Activated naive CD8-positive, alpha-beta T cell treated with anti-CD3 and anti-CD28 coated beads, Interleukin-2, amount 50 U/mL, for 24 hours (primary cell): ENCODE measurements at regions not wholly inside any gene's neighbourhood (a gene's known extent, or its start where the extent isn't known, plus 50 kb on each side); places are given as distances from the start of the nearest gene placed in this dataset.
"Not testable (repeated sequence)": the region's sequence is repeated elsewhere in the genome, so short reads cannot be mapped to it uniquely, and the experiment has no call there.

ENCODE experiments used
- ATAC-seq: fragments of 150-1000 bp; cut with Tn5 transposase; one replicate; pipeline ENCODE4 v1.10.0; 2021
- DNase-seq: peaks from one replicate; pipeline ENCODE4 v3.0.0; 2021
- H3K27ac Mint-ChIP-seq: one replicate; pipeline ENCODE4 v1.8.0; 2021; ENCODE audit warnings: mild to moderate bottlenecking, mixed read lengths
- H3K27me3 Mint-ChIP-seq: one replicate; pipeline ENCODE4 v1.8.0; 2021; ENCODE audit warnings: mixed read lengths
- H3K36me3 Mint-ChIP-seq: one replicate; pipeline ENCODE4 v1.8.0; 2021; ENCODE audit warnings: low read depth, mixed read lengths
- H3K4me1 Mint-ChIP-seq: one replicate; pipeline ENCODE4 v1.8.0; 2021; ENCODE audit warnings: mixed read lengths
- H3K4me3 Mint-ChIP-seq: one replicate; pipeline ENCODE4 v1.8.0; 2021; ENCODE audit warnings: mild to moderate bottlenecking, moderate library complexity, mixed read lengths
- H3K9me3 Mint-ChIP-seq: one replicate; pipeline ENCODE4 v1.8.0; 2021; ENCODE audit warnings: mixed read lengths

GRCh38 chr6:14297118-14297517, 179.5 kb downstream of the CD83 start:
- not testable (repeated sequence) for H3K4me1 Mint-ChIP-seq, H3K27me3 Mint-ChIP-seq, H3K4me3 Mint-ChIP-seq, DNase-seq, H3K9me3 Mint-ChIP-seq, H3K27ac Mint-ChIP-seq, H3K36me3 Mint-ChIP-seq, ATAC-seq

DNA sequence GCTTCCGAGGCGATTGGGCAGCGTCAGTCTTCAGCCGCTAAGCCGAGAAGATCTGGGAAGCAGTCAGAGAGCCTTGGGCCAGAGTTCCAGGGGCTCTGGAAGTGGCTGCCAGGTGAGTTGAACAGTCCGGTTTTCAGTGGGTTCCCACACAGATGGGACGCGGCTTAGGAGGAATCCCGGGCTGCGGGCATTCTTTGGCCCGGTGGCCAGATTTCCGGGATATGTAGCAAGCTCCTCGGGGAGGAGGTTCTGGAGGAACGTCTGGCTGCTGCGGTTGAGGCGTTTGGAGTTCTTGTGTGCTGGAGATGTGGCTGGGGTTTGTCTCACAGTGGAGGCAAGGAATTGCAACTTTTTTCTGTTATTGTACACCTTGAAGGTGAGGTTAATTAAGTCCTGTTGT, 182.6 kb downstream of the CD83 start:
- not testable (repeated sequence) for ATAC-seq, H3K36me3 Mint-ChIP-seq, H3K4me1 Mint-ChIP-seq, H3K4me3 Mint-ChIP-seq, H3K9me3 Mint-ChIP-seq, H3K27me3 Mint-ChIP-seq, DNase-seq, H3K27ac Mint-ChIP-seq

GRCh38 chr6:14300721-14301120, 183.1 kb downstream of the CD83 start:
- not testable (repeated sequence) for H3K27me3 Mint-ChIP-seq

DNA sequence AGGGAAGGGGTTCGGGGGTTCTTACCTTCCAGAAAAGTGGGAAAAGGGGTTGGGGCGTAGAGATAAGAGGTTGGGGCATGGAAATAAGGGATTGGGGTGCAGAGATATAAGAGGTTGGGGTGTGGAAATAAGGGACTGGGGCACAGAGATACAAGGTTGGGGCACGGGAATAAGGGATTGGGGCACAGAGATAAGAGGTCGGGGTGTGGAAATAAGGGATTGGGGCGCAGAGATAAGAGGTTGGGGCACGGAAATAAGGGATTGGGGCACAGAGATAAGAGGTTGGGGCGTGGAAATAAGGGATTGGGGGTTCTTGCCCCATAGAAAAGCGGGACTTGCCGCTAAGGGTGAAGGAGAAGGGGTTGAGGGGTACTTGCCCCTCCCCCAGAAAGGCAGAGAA, 183.9 kb downstream of the CD83 start:
- not testable (repeated sequence) for H3K27ac Mint-ChIP-seq, H3K4me3 Mint-ChIP-seq, DNase-seq, H3K9me3 Mint-ChIP-seq, H3K27me3 Mint-ChIP-seq, ATAC-seq, H3K36me3 Mint-ChIP-seq, H3K4me1 Mint-ChIP-seq

More at GRCh38 chr6:14300721-14301120, 183.1 kb downstream of the CD83 start:
- not testable (repeated sequence) for DNase-seq, H3K27ac Mint-ChIP-seq, H3K4me1 Mint-ChIP-seq, H3K4me3 Mint-ChIP-seq, ATAC-seq, H3K36me3 Mint-ChIP-seq, H3K9me3 Mint-ChIP-seq

DNA sequence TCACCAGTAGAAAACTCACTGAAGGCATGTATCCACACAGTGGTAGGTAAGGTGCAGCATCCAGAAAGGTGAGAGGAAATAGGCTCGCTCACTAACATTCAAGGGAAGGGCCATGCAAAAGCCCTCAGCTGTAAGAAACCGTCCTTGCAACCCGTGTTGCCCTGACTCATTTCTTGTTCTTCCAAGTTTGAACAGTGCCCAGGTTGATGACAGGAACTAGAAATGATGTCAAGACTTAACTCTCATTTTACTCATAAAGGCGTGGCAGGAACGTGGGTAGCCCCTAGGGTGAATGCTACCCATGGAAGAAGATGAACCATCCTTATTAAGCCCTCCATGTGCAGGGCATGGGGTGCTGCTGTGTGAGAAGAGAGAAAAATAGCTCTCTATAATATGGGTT, 187.6 kb downstream of the CD83 start:
- H3K9me3 Mint-ChIP-seq = no peaks in the 10 kb centered on the region
- no peak for DNase-seq
- no peaks in the 10 kb centered on the region for H3K4me1 Mint-ChIP-seq
- H3K27me3 Mint-ChIP-seq = no peaks in the 10 kb centered on the region
- H3K4me3 Mint-ChIP-seq = no peak overlapping the region
- no peak for ATAC-seq
- H3K36me3 Mint-ChIP-seq = no peaks in the 10 kb centered on the region
- no peak overlapping the region for H3K27ac Mint-ChIP-seq

DNA sequence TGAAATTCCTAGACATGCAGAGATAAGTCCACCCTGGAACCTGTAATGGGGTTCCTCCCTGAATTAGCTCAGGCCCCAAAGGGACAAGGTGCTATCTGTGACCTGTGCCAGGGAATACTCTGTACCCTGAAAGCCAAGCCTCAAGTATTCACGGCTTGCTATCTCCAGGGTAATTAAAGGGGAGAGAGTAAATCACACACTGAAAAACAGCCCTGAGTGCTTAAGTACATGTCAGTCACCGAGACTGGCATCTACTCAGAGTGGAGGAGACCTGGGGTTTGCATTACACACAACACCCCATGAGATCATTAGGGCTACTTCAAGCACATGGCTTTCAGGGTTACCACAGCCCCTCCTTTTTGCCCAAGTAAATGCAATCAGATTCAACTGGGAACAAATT, 188.1 kb downstream of the CD83 start:
- no peak for ATAC-seq
- H3K4me1 Mint-ChIP-seq = no peaks in the 10 kb centered on the region
- no peaks in the 10 kb centered on the region for H3K27me3 Mint-ChIP-seq
- H3K36me3 Mint-ChIP-seq = no peaks in the 10 kb centered on the region
- no peak for DNase-seq
- H3K4me3 Mint-ChIP-seq = no peak overlapping the region
- no peaks in the 10 kb centered on the region for H3K9me3 Mint-ChIP-seq
- H3K27ac Mint-ChIP-seq = no peak overlapping the region

DNA sequence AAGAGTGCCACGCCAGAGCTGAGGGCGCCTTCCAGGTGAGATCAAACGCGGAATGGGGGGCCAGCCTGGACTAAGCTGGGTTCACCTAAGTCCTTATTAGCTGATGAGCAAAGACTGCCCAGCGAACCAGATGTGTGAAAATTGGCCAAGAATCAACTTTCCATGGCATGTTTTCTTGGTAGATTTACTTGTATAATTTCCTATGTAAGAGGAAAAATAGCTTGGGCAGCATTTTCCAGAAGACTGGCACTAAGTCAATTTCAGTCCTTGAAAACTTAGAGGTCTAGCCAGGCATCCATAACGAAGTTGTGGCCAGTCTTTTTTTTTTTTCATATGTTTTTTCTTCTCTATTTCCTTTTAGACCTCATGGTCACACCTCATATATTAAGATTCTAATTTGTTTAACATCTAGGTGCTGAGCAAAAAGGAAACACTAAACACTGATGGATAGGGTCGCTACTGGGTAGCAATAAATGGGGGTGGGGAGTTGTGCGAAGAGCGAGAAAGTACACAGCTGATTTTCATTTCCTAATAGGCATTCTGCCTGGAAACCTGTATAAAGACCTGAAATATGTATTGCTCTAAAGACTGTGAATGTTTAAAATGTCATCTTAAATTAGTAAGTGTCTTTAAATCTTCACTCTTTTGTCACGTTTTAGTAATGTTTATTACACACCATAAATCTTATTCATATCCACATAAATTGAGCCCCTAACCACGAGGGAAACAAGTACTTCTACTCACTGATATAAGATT, 188.8 kb downstream of the CD83 start:
- no peak for DNase-seq
- no peaks in the 10 kb centered on the region for H3K27me3 Mint-ChIP-seq
- ATAC-seq = no peak
- no peak overlapping the region for H3K4me3 Mint-ChIP-seq
- no peaks in the 10 kb centered on the region for H3K4me1 Mint-ChIP-seq
- no peaks in the 10 kb centered on the region for H3K36me3 Mint-ChIP-seq
- no peaks in the 10 kb centered on the region for H3K9me3 Mint-ChIP-seq
- no peak overlapping the region for H3K27ac Mint-ChIP-seq

- Mint-ChIP-seq H3K4me1 (peaks cover 2% of the 10 kb centered on the region), H3K27me3 (no peaks in the 10 kb centered on the region), H3K27ac (no peak overlapping the region), H3K4me3 (no peak overlapping the region), H3K36me3 (no peaks in the 10 kb centered on the region), H3K9me3 (no peaks in the 10 kb centered on the region)
- ATAC-seq = no peak
- no peak for DNase-seq
Observed at GRCh38 chr6:14309516-14309915, 191.9 kb downstream of the CD83 start.

DNA sequence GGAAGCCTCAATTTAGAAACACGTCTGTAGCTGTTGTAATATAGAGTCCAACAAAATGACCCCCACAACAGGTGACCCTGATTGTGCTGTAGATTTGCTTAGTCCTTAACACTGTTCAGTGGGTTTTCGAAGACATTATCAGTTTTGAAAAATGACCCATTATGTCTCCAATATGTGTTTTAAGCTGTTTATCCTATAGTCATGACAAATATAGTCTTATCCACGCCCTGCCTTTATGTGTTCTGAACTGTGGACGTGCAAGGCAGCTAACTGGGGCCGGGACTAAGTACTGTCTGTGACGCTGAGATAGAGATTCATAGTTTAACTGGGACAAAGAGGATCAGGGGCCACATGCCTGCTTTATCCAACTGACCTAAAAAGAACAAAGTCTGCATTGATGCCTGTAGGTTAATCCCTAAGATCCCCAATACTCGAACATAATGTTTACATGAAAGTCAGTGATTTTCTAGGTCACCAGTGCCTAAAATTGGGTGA, 192.4 kb downstream of the CD83 start:
- Mint-ChIP-seq H3K9me3 (no peaks in the 10 kb centered on the region), H3K27me3 (no peaks in the 10 kb centered on the region), H3K36me3 (no peaks in the 10 kb centered on the region), H3K27ac (no peak overlapping the region), H3K4me3 (no peak overlapping the region), H3K4me1 (peaks cover 6% of the 10 kb centered on the region)
- no peak for DNase-seq
- no peak for ATAC-seq

GRCh38 chr6:14310960-14311359, 193.4 kb downstream of the CD83 start:
- no peaks in the 10 kb centered on the region for H3K36me3 Mint-ChIP-seq
- ATAC-seq = no peak
- H3K27me3 Mint-ChIP-seq = no peaks in the 10 kb centered on the region
- H3K4me1 Mint-ChIP-seq = peaks cover 8% of the 10 kb centered on the region
- H3K4me3 Mint-ChIP-seq = no peak overlapping the region
- no peak overlapping the region for H3K27ac Mint-ChIP-seq
- no peak for DNase-seq
- H3K9me3 Mint-ChIP-seq = no peaks in the 10 kb centered on the region

GRCh38 chr6:14312587-14312986, 195.0 kb downstream of the CD83 start:
- ATAC-seq (no peak), DNase-seq (no peak)
- Mint-ChIP-seq H3K4me1 (peaks cover 15% of the 10 kb centered on the region), H3K27ac (no peak overlapping the region), H3K9me3 (no peaks in the 10 kb centered on the region), H3K36me3 (no peaks in the 10 kb centered on the region), H3K27me3 (no peaks in the 10 kb centered on the region), H3K4me3 (no peak overlapping the region)

- Mint-ChIP-seq H3K36me3 (no peaks in the 10 kb centered on the region), H3K27ac (no peak overlapping the region), H3K27me3 (no peaks in the 10 kb centered on the region), H3K9me3 (no peaks in the 10 kb centered on the region), H3K4me3 (no peak overlapping the region), H3K4me1 (peaks cover 16% of the 10 kb centered on the region)
- ATAC-seq (peak; percentile 54), DNase-seq (no peak)
Observed at GRCh38 chr6:14313248-14313647, 195.7 kb downstream of the CD83 start.

DNA sequence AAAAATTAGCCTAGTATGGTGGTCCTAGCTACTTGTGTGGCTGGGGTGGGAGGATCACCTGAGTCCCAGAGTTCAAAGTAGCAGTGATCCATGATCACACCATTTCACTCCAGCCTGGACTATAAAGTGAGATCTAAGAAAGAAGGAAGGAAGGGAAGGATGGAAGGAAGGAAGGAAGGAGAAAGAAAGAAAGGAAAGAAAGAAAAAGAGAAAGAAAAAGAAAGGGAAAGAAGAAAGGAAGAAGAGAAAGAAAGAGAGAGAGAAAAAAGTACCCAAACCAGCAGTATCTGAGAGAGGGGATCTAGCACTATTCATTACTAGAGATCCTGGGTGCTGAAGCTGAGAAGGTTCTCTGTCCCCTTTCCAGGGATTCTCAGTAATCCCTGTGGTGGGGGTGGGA, 197.8 kb downstream of the CD83 start:
- Mint-ChIP-seq H3K9me3 (no peaks in the 10 kb centered on the region), H3K36me3 (no peaks in the 10 kb centered on the region), H3K27me3 (no peaks in the 10 kb centered on the region), H3K4me3 (no peak overlapping the region), H3K27ac (no peak overlapping the region), H3K4me1 (peaks cover 16% of the 10 kb centered on the region)
- ATAC-seq = no peak
- DNase-seq = no peak

DNA sequence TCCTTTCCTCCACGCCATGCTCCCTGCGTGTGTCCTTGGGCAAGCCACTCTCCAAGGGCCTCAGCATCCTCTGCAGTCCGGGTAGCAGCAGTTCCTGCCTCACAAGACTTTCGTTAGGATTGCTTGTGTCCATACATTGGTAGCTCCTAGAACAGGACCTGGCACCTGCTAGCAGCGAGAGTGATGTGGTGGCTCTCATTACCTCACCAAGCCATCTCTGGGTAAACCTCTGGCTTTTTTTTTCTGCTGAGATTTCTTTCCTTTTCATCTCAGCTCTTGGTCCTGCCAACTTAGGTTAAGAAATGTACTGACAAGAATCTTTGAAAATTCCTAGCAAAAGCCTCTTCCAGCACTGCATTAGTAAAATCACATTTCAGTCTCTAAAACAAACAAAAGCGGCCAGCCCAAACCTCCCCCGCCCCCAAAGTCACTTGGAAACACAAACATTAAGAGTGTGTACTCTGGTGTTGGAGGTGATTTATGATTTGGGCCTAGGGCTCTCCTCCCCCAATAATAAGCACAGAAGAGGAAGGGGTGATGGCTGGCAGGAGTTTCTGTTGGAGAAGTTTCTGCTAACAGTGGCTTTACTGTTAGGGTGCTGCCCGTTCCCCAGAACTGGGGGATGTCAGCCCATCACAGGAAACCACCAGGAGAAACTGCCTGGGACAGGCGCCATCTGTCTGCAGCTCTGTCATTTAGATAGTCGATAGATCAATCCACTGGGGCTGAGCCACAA, 199.2 kb downstream of the CD83 start:
- ATAC-seq = no peak

DNA sequence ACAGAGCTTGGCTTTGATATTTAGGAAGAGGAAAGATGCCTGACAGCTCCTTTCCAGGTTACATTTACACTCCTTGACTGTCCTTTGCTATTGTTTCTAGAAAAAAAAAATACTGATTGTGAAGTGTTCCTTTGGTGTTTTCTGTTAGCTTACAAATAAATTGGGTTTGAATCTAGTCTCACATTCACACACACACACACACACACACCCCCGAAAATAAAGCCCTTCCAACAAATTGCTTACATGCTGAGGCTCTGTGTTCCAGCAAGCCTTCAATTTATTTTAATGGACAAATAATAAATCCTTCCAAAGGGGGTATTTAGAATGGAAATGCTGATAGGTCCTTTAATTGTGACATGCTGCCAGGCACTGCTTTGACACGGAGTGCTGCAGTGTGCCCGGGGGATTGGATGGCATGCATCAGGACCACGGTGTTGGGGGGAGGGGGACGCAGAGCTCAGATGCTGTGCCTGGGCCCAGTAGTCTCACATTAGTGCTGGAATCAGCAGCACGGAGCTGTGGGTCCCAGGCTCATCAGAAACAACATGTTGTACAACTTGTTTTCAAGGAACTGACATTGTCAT, 199.9 kb downstream of the CD83 start:
- Mint-ChIP-seq H3K9me3 (no peaks in the 10 kb centered on the region), H3K4me3 (no peak overlapping the region), H3K27me3 (no peaks in the 10 kb centered on the region), H3K36me3 (no peaks in the 10 kb centered on the region), H3K4me1 (peaks cover 16% of the 10 kb centered on the region), H3K27ac (no peak overlapping the region)
- DNase-seq (no peak), ATAC-seq (no peak)

More for the DNA sequence above, 199.2 kb downstream of the CD83 start:
- H3K9me3 Mint-ChIP-seq = no peaks in the 10 kb centered on the region
- H3K4me1 Mint-ChIP-seq = peaks cover 16% of the 10 kb centered on the region
- DNase-seq = no peak
- H3K4me3 Mint-ChIP-seq = no peak overlapping the region
- H3K36me3 Mint-ChIP-seq = no peaks in the 10 kb centered on the region
- no peak overlapping the region for H3K27ac Mint-ChIP-seq
- H3K27me3 Mint-ChIP-seq = no peaks in the 10 kb centered on the region
